ENCODE measurements at regions not wholly inside any gene's neighbourhood (a gene's known extent, or its start where the extent isn't known, plus 50 kb on each side); places are given as distances from the start of the nearest gene placed in this dataset.

GRCh38 chr3:66592927-66593625 lies 92.3 kb upstream of the LRIG1 start:
- no peak for DNase-seq

- no peak for DNase-seq
Observed at GRCh38 chr3:66593978-66594377, 93.2 kb upstream of the LRIG1 start.

GRCh38 chr3:66597308-66597863 lies 96.6 kb upstream of the LRIG1 start:
- DNase-seq = no peak

GRCh38 chr3:66598168-66598567 lies 97.3 kb upstream of the LRIG1 start:
- DNase-seq = no peak

GRCh38 chr3:66602237-66602636 lies 101.4 kb upstream of the LRIG1 start:
- no peak for DNase-seq

GRCh38 chr3:66602691-66603090 lies 101.9 kb upstream of the LRIG1 start:
- DNase-seq = no peak

GRCh38 chr3:66603151-66603611 lies 102.4 kb upstream of the LRIG1 start:
- no peak for DNase-seq

GRCh38 chr3:66604481-66604880 lies 103.7 kb upstream of the LRIG1 start:
- no peak for DNase-seq

GRCh38 chr3:66606126-66606525 lies 105.3 kb upstream of the LRIG1 start:
- no peak for DNase-seq

GRCh38 chr3:66606868-66607267 lies 106.0 kb upstream of the LRIG1 start:
- no peak for DNase-seq

- no peak for DNase-seq
Observed at GRCh38 chr3:66609660-66610561, 109.1 kb upstream of the LRIG1 start.

- no peak for DNase-seq
Observed at GRCh38 chr3:66610562-66610909, 109.7 kb upstream of the LRIG1 start.

GRCh38 chr3:66615643-66616301 lies 115.0 kb upstream of the LRIG1 start:
- no peak for DNase-seq

- DNase-seq = no peak
Observed at GRCh38 chr3:66617351-66617750, 116.5 kb upstream of the LRIG1 start.

GRCh38 chr3:66618066-66618465 lies 117.2 kb upstream of the LRIG1 start:
- no peak for DNase-seq

- DNase-seq = no peak
Observed at GRCh38 chr3:66620296-66620695, 119.5 kb upstream of the LRIG1 start.

- no peak for DNase-seq
Observed at GRCh38 chr3:66622756-66623457, 122.1 kb upstream of the LRIG1 start.

GRCh38 chr3:66625505-66626216 lies 124.8 kb upstream of the LRIG1 start:
- no peak for DNase-seq

GRCh38 chr3:66629150-66629981 lies 128.5 kb upstream of the LRIG1 start:
- DNase-seq = no peak

- DNase-seq = no peak
Observed at GRCh38 chr3:66629982-66630368, 129.2 kb upstream of the LRIG1 start.
